ENCODE measurements at regions not wholly inside any gene's neighbourhood (a gene's known extent, or its start where the extent isn't known, plus 50 kb on each side); places are given as distances from the start of the nearest gene placed in this dataset.

GRCh38 chr6:43890197-43891062 is 120.4 kb downstream of the VEGFA start:
- no peaks in the 10 kb centered on the region for H3K79me2 ChIP-seq (ENCODE audit: insufficient read depth, low read length)
- no peak overlapping the region for H3K27ac Mint-ChIP-seq
- peaks cover 7 to 15% (median 12%) of the 10 kb centered on the region in 3 donors for H3K27me3 Mint-ChIP-seq (ENCODE audit: low read depth in 3 of 3)
- H3K4me1 Mint-ChIP-seq = peaks cover 20% of the 10 kb centered on the region
- peaks cover 9 to 10% of the 10 kb centered on the region in 2 donors for H3K4me1 ChIP-seq (ENCODE audit: control insufficient read depth in 1 of 2, insufficient read depth in 2 of 2, low read length in 2 of 2)
- H2AFZ ChIP-seq (ENCODE audit: insufficient read depth, low read depth, low read length, poor library complexity, severe bottlenecking) = no peak overlapping the region
- no peaks in the 10 kb centered on the region for H3K9me3 Mint-ChIP-seq
- no peaks in the 10 kb centered on the region for H3K36me3 ChIP-seq (replicated peaks in 1 of 2; ENCODE audit: control insufficient read depth in 1 of 2, insufficient read depth in 2 of 2, low read length in 2 of 2)
- intact Hi-C loops (cut with micrococcal nuclease) = no loop called here
- H3K36me3 Mint-ChIP-seq = no peaks in the 10 kb centered on the region
- H3K27me3 ChIP-seq (ENCODE audit: control insufficient read depth in 2 of 2, insufficient read depth in 2 of 2, low read length in 2 of 2) = no peaks in the 10 kb centered on the region
- no peak overlapping the region for H3K27ac ChIP-seq (ENCODE audit: low read depth in 1 of 2, low read length in 2 of 2)
- no peak for TF ChIP-seq CTCF (IDR thresholded peaks at IDR 0.05)
- H3K4me2 ChIP-seq (replicated peaks; ENCODE audit: extremely low read depth, low read length, poor library complexity, severe bottlenecking) = no peak overlapping the region
- no peak overlapping the region for H3K9ac ChIP-seq (ENCODE audit: insufficient read depth, low read length, poor library complexity, severe bottlenecking)
- no peak overlapping the region for H3K4me3 ChIP-seq (replicated peaks in 1 of 3; ENCODE audit: low read depth in 2 of 3, low read length in 3 of 3)
- DNase-seq = no peak
- H4K20me1 ChIP-seq (ENCODE audit: insufficient read depth, low read length) = no peaks in the 10 kb centered on the region
- no peaks in the 10 kb centered on the region for H3K9me3 ChIP-seq (replicated peaks in 1 of 2; ENCODE audit: control insufficient read depth in 1 of 2, insufficient read depth in 1 of 2, low read length in 2 of 2)
- 74% methylated on average over 9 of the region's 17 CpGs for WGBS (ENCODE audit: insufficient coverage)
- no peak overlapping the region for H3K4me3 Mint-ChIP-seq

- H3K36me3 Mint-ChIP-seq = no peaks in the 10 kb centered on the region
- intact Hi-C loops (cut with micrococcal nuclease) = no loop called here
- Histone ChIP-seq H3K27me3 (ENCODE audit: control insufficient read depth in 2 of 2, insufficient read depth in 2 of 2, low read length in 2 of 2) (no peaks in the 10 kb centered on the region), H3K27ac (ENCODE audit: low read depth in 1 of 2, low read length in 2 of 2) (no peak overlapping the region), H3K79me2 (ENCODE audit: insufficient read depth, low read length) (no peaks in the 10 kb centered on the region), H2AFZ (ENCODE audit: insufficient read depth, low read depth, low read length, poor library complexity, severe bottlenecking) (no peak overlapping the region), H3K9me3 (replicated peaks in 1 of 2; ENCODE audit: control insufficient read depth in 1 of 2, insufficient read depth in 1 of 2, low read length in 2 of 2) (no peaks in the 10 kb centered on the region), H3K9ac (ENCODE audit: insufficient read depth, low read length, poor library complexity, severe bottlenecking) (no peak overlapping the region), H3K36me3 (replicated peaks in 1 of 2; ENCODE audit: control insufficient read depth in 1 of 2, insufficient read depth in 2 of 2, low read length in 2 of 2) (no peaks in the 10 kb centered on the region), H4K20me1 (ENCODE audit: insufficient read depth, low read length) (no peaks in the 10 kb centered on the region), H3K4me3 (replicated peaks in 1 of 3; ENCODE audit: low read depth in 2 of 3, low read length in 3 of 3) (no peak overlapping the region), H3K4me1 (ENCODE audit: control insufficient read depth in 1 of 2, insufficient read depth in 2 of 2, low read length in 2 of 2) (peaks cover 29 to 31% of the 10 kb centered on the region in 2 donors), H3K4me2 (replicated peaks; ENCODE audit: extremely low read depth, low read length, poor library complexity, severe bottlenecking) (no peak overlapping the region)
- H3K4me3 Mint-ChIP-seq = no peak overlapping the region
- DNase-seq = no peak
- no peak for TF ChIP-seq CTCF (IDR thresholded peaks at IDR 0.05)
- H3K27ac Mint-ChIP-seq = no peak overlapping the region
- 99% methylated on average over 14 of the region's 17 CpGs for WGBS (ENCODE audit: insufficient coverage)
- H3K4me1 Mint-ChIP-seq = peaks cover 40% of the 10 kb centered on the region
- no peaks in the 10 kb centered on the region for H3K9me3 Mint-ChIP-seq
- peaks cover 7 to 15% (median 12%) of the 10 kb centered on the region in 3 donors for H3K27me3 Mint-ChIP-seq (ENCODE audit: low read depth in 3 of 3)
Measured at GRCh38 chr6:43887906-43888683, 118.1 kb downstream of the VEGFA start.

All from CD14-positive monocyte (primary cell).